ENCODE measurements at regions not wholly inside any gene's neighbourhood (a gene's known extent, or its start where the extent isn't known, plus 50 kb on each side); places are given as distances from the start of the nearest gene placed in this dataset.

- intact Hi-C loops (cut with micrococcal nuclease) = no loop called here
These were observed 152.6 kb upstream of the RNF32 start for GRCh38 chr7:156487811-156488533.

GRCh38 chr7:156480671-156481070 is 159.9 kb upstream of the RNF32 start:
- intact Hi-C loops (cut with micrococcal nuclease) = no loop called here

- intact Hi-C loops (cut with micrococcal nuclease) = no loop called here
These were observed 161.0 kb upstream of the RNF32 start for GRCh38 chr7:156479596-156479995.

DNA sequence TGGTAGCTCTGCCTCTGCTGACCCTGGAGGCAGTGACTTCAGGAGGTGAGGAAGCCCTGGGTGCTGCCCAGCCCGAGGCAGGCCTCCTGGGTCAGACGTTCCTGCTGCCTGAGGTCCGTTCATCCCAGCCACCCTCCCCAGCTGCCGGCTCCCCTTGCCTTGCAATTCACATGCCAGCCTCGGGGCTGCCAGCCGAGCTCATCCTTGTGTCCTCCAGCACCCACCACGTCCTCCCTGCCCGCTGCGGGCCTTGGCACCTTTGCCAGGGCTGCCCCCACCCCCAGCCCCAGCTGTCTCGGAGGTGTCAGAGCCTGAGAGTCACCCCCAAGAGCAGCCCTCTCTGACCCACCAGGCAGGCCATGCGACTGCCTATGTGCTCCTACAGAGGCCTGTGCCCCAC is 162.1 kb upstream of the RNF32 start:
- intact Hi-C loops (cut with micrococcal nuclease) = no loop called here

GRCh38 chr7:156475666-156476065 is 164.9 kb upstream of the RNF32 start:
- intact Hi-C loops (cut with micrococcal nuclease) = no loop called here

- intact Hi-C loops (cut with micrococcal nuclease) = no loop called here
These were observed 165.4 kb upstream of the RNF32 start for GRCh38 chr7:156475179-156475578.

- intact Hi-C loops (cut with micrococcal nuclease) = no loop called here
These were observed 166.3 kb upstream of the RNF32 start for GRCh38 chr7:156474241-156474743.

DNA sequence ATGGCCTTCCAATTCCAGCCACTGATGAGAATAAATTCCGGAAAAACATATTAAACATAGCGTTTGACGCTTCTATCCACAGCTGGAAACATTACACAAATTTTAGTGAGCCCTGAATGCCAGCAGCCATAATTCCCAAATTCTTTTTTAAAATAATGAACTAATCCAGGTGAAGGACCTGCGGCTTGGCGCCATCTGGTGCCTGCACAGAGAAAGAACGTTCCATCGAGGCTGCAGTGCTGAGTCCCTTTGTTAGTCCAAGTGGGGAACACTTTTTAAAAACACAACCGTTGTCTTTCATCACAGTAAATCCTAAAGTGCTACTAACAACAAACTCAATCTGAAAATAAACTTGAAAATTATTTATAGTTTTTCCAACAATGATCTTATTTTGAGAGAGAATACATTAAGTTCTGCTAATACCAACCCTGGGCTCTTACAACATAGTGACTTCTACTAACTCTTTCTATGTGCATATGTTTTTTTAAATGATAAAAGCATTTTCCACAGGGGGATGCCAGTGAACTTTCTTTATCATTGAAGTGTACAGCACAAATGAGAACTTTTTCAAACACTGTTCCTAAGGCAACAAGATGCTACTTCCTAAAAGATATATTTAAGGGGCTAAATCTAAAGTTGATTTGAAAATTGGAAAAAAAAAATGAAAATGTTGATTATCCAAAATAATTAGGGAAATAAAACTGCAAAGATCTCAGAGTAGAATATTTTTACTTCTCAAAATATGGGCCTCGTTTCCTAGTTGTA is 166.9 kb upstream of the RNF32 start:
- intact Hi-C loops (cut with micrococcal nuclease) = loop anchor here (1.0 kb wide), 2 partner anchors 658 to 676 kb away; no protein-coding TSS in a partner anchor

GRCh38 chr7:156472267-156472666 is 168.3 kb upstream of the RNF32 start:
- intact Hi-C loops (cut with micrococcal nuclease) = no loop called here

- intact Hi-C loops (cut with micrococcal nuclease) = no loop called here
These were observed 169.9 kb upstream of the RNF32 start for GRCh38 chr7:156470399-156471320.

DNA sequence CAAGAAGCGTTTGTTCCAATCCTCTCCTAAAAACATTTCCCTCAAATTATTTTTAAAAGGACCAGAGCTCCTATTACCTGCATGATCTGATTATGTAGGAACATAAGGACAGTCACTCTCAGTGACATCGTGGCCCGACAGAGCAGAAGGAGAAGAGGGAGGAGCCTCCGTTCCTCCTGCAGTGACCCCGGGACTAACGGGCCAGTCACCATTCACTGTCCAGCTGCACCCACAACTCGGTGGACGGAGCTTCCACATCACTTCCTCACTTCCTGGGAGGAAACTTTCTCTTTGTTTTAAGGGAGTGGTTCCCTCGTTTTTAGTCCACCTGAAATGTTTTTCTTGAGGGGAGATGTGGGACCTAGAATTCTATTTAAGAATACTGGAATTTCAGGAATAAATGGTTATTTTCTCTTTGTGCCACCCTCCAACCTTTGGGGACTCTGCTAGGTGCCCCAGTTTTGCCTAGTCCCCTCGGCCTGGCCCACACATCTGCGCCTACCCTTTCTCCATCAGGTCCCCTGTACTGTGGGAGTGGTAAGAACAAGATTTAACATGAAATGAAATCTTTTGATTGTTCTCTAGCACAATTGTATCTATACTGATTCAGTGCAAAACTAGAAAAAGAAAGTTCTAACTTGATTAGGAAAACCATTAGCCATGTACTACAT is 173.5 kb upstream of the RNF32 start:
- intact Hi-C loops (cut with micrococcal nuclease) = no loop called here

DNA sequence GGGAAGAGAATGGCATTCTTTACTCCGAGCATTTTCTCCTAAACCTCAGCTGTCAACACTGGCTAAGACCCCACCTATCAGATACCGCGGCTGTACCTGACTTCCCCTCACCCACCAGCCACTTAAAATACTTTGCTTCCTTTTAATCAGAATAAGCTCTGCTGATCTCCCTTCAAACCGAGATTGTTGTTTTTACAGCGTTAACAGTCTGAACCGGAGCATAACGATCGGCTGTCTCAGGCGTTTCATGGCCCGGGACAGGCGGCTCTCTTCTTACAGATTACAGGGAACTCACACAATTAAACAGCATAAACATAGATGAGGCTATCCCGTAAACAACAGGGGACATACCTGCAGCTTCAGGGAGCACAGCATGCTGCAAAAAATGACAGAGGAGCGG is 174.3 kb upstream of the RNF32 start:
- intact Hi-C loops (cut with micrococcal nuclease) = no loop called here

GRCh38 chr7:156465186-156465585 is 175.4 kb upstream of the RNF32 start:
- intact Hi-C loops (cut with micrococcal nuclease) = no loop called here

DNA sequence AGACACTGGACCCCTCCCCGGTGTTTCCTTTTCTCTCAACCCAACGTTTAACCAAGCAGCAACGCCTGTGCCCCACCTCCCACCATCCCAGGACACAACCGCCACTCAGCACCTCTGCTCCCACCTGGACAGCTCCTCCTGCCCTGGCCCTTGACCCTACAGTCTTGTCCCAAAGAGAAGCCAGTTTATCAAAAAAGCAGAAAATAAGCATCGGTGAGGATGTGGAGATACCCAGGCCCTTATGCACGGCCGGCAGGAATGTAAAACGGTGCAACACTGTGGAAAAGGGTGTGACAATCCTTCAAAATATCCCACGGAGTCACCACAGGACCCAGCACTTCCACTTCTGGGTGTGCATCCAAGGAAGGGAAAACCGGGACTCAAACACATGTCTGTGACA is 176.2 kb upstream of the RNF32 start:
- intact Hi-C loops (cut with micrococcal nuclease) = no loop called here

DNA sequence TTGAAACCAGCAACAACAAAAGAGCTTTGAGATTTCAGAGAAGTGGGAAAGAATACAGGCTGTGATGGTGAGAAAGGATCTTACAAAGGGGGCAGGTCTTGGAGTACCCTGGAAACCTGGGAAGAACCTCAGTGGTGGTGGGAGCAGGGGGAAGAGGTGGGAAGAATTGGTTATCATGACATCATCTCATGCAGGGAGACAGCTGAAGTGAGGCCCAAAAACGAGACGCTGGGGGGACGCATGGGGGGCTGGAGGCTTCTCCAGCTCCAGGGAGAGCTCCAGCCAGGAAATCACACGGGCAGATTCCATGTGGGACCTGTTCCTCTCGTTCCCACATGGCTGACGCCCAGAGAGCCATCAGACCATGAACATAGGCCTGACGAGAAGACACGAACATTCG is 177.3 kb upstream of the RNF32 start:
- intact Hi-C loops (cut with micrococcal nuclease) = no loop called here

DNA sequence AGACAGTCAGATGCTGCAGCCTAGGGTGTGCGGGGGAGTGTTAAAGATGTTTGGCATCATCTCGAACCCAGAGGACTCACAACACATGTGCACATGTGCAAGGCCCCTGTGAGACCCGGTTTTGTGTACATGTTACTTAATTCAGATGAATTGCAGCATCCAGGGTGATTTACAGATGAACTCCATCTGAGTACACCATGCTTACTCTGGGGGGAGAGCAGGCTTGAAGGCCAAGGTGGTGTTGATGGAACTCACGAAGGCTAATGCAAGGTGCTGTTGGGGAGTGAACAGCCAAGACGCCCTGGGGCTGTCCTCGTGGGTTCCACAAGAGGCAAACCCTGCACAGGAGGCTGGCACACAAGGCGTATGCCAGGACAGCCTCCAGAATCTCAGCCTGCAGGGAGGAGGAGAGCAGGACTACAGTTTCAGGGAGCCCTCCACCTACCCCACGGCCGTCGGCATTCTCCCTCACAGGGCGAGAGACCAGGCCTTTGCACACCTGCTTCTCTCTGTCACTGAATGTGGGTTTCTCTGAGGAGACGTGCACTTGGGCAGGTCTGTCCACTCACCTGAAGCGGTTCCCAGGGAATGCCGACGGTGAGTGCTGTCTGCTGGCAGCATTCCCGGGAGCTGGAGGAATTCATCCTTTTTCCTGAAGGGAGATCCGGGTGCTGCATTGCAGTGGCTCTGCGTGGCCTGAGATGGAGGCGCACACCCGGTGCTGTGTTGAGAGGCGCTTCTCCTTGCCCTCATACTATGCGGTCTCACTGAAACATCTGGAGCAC is 178.5 kb upstream of the RNF32 start:
- intact Hi-C loops (cut with micrococcal nuclease) = no loop called here

- intact Hi-C loops (cut with micrococcal nuclease) = no loop called here
These were observed 179.5 kb upstream of the RNF32 start for GRCh38 chr7:156460858-156461627.

GRCh38 chr7:156459582-156459981 is 181.0 kb upstream of the RNF32 start:
- intact Hi-C loops (cut with micrococcal nuclease) = no loop called here

- intact Hi-C loops (cut with micrococcal nuclease) = no loop called here
These were observed 181.5 kb upstream of the RNF32 start for GRCh38 chr7:156459067-156459466.
